HG02610 (cell line): ENCODE measurements at regions not wholly inside any gene's neighbourhood (a gene's known extent, or its start where the extent isn't known, plus 50 kb on each side); places are given as distances from the start of the nearest gene placed in this dataset.

Experiments
- ATAC-seq: cut with Tn5 transposase; IDR thresholded peaks from one replicate; pipeline ENCODE4 v1.9.1; 2021; ENCODE audit warnings: mild to moderate bottlenecking, moderate library complexity; ENCODE audit not compliant: unreplicated experiment

GRCh38 chr22:47632701-47633100 lies 870.3 kb downstream of the TBC1D22A start:
- ATAC-seq, result no peak

- no peak for ATAC-seq
Observed at GRCh38 chr22:47631571-47632102, 869.2 kb downstream of the TBC1D22A start.

GRCh38 chr22:47630741-47631534 lies 868.5 kb downstream of the TBC1D22A start:
- ATAC-seq, result no peak

- no peak for ATAC-seq
Observed at GRCh38 chr22:47629791-47630655, 867.6 kb downstream of the TBC1D22A start.

- ATAC-seq, result no peak
Observed at GRCh38 chr22:47629273-47629711, 866.8 kb downstream of the TBC1D22A start.

- no peak for ATAC-seq
Observed at GRCh38 chr22:47628477-47629272, 866.2 kb downstream of the TBC1D22A start.

GRCh38 chr22:47627556-47628253 lies 865.3 kb downstream of the TBC1D22A start:
- ATAC-seq, result no peak

- ATAC-seq, result no peak
Observed at GRCh38 chr22:47626428-47627390, 864.3 kb downstream of the TBC1D22A start.

GRCh38 chr22:47625531-47626427 lies 863.3 kb downstream of the TBC1D22A start:
- ATAC-seq, result no peak

GRCh38 chr22:47625013-47625385 lies 862.5 kb downstream of the TBC1D22A start:
- ATAC-seq, result no peak

GRCh38 chr22:47624252-47625012 lies 862.0 kb downstream of the TBC1D22A start:
- ATAC-seq, result no peak

GRCh38 chr22:47623763-47624148 lies 861.3 kb downstream of the TBC1D22A start:
- no peak for ATAC-seq

GRCh38 chr22:47623066-47623762 lies 860.8 kb downstream of the TBC1D22A start:
- no peak for ATAC-seq

- no peak for ATAC-seq
Observed at GRCh38 chr22:47622541-47622940, 860.1 kb downstream of the TBC1D22A start.

GRCh38 chr22:47621253-47621652 lies 858.8 kb downstream of the TBC1D22A start:
- no peak for ATAC-seq

GRCh38 chr22:47620391-47620790 lies 857.9 kb downstream of the TBC1D22A start:
- ATAC-seq, result no peak

- ATAC-seq, result no peak
Observed at GRCh38 chr22:47619631-47620030, 857.2 kb downstream of the TBC1D22A start.
